ENCODE measurements at regions not wholly inside any gene's neighbourhood (a gene's known extent, or its start where the extent isn't known, plus 50 kb on each side); places are given as distances from the start of the nearest gene placed in this dataset.

- dilution Hi-C loops (cut with MboI; ENCODE audit: extremely low pct_ligation_motif_present, low sequenced_read_pairs) (no loop called here), intact Hi-C loops (cut with micrococcal nuclease) (no loop called here)
- no peaks in the 10 kb centered on the region for H3K9me1 ChIP-seq (replicated peaks; ENCODE audit: control insufficient read depth, extremely low read depth, insufficient read depth, low read length)
- BruUV-seq (replicated peaks): no TSS peak
- ChIA-PET CTCF (no interaction called here), POLR2A (no interaction called here)
- peaks cover 4% of the 10 kb centered on the region for H3K9me3 ChIP-seq (replicated peaks; ENCODE audit: control insufficient read depth, insufficient read depth, low read length)
- H4K20me1 ChIP-seq (replicated peaks; ENCODE audit: control insufficient read depth, extremely low read depth, insufficient read depth, low read length): no peaks in the 10 kb centered on the region
- no peak overlapping the region for H2AFZ ChIP-seq (ENCODE audit: low read depth, low read length)
- TF ChIP-seq FOS (IDR thresholded peaks at IDR 0.05; ENCODE audit: borderline replicate concordance, insufficient read depth, low read length): no peak
- TF ChIP-seq EZH2 (IDR thresholded peaks at IDR 0.05; ENCODE audit: borderline replicate concordance, low read depth, low read length, severe bottlenecking): no peak
- TF ChIP-seq POLR2AphosphoS5 (IDR thresholded peaks at IDR 0.05; ENCODE audit: insufficient read depth, low read depth, low read length): no peak
- no peak for TF ChIP-seq JUN (IDR thresholded peaks at IDR 0.05; ENCODE audit: borderline replicate concordance, insufficient read depth, insufficient read length, low read depth)
- no peak for TF ChIP-seq MYC (IDR thresholded peaks at IDR 0.05; ENCODE audit: low read depth, low read length)
- TF ChIP-seq, protein P1, sequence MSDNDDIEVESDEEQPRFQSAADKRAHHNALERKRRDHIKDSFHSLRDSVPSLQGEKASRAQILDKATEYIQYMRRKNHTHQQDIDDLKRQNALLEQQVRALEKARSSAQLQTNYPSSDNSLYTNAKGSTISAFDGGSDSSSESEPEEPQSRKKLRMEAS (IDR thresholded peaks at IDR 0.05; ENCODE audit: insufficient read depth, insufficient read length): no peak
- no peak for TF ChIP-seq CTCF (IDR thresholded peaks at IDR 0.05; ENCODE audit: extremely low read depth in 1 of 2, insufficient read depth in 1 of 2, low read depth in 1 of 2, low read length in 2 of 2)
- no peak for TF ChIP-seq POLR2A (IDR thresholded peaks at IDR 0.05; ENCODE audit: low read depth, low read length)
- no peak for TF ChIP-seq GATA2 (IDR thresholded peaks at IDR 0.05; ENCODE audit: insufficient read depth, insufficient read length, low read depth, low read length)
- no peak overlapping the region for H3K27ac ChIP-seq (ENCODE audit: insufficient read depth, low read depth, low read length)
- no peaks in the 10 kb centered on the region for H3K79me2 ChIP-seq (ENCODE audit: control insufficient read depth, insufficient read depth, low read length)
- H3K4me1 ChIP-seq (ENCODE audit: control insufficient read depth, extremely low read depth, insufficient read depth, low read length): no peaks in the 10 kb centered on the region
- DNase-seq (ENCODE audit: low read depth, low spot score) (no peak), FAIRE-seq (no peak)
- H3K9ac ChIP-seq (replicated peaks; ENCODE audit: extremely low read depth, insufficient read depth, low read length): no peak overlapping the region
- no peak overlapping the region for H3K4me2 ChIP-seq (ENCODE audit: insufficient read depth, low read length)
- H3K27me3 ChIP-seq (ENCODE audit: control insufficient read depth in 2 of 2, insufficient read depth in 2 of 2, low read length in 2 of 2): no peaks in the 10 kb centered on the region
- H3K36me3 ChIP-seq (ENCODE audit: control insufficient read depth in 2 of 2, extremely low read depth in 1 of 2, insufficient read depth in 2 of 2, low read length in 2 of 2): no peaks in the 10 kb centered on the region
- H3K4me3 ChIP-seq (replicated peaks in 1 of 3; ENCODE audit: insufficient read depth in 1 of 3, low read depth in 1 of 3, low read length in 3 of 3): no peak overlapping the region
Observed at GRCh38 chr3:4162096-4162495, 141.1 kb upstream of the SETMAR start.
